ENCODE measurements at regions not wholly inside any gene's neighbourhood (a gene's known extent, or its start where the extent isn't known, plus 50 kb on each side); places are given as distances from the start of the nearest gene placed in this dataset.

GRCh38 chr16:17776888-17777287 lies 306.1 kb upstream of the XYLT1 start:
- H3K27ac ChIP-seq (ENCODE audit: extremely low read depth, low read depth, low read length) = no peak overlapping the region
- ChIA-PET CTCF (no interaction called here), POLR2A (no interaction called here)
- no peaks in the 10 kb centered on the region for H3K4me1 ChIP-seq (ENCODE audit: control insufficient read depth, insufficient read depth, low read length)
- H3K36me3 ChIP-seq (ENCODE audit: control insufficient read depth in 2 of 2, insufficient read depth in 1 of 2, low read length in 2 of 2) = no peaks in the 10 kb centered on the region
- no peak for TF ChIP-seq ZNF558 (tag by site-specific recombination; IDR thresholded peaks at IDR 0.05)
- no peak for TF ChIP-seq ZNF639 (tag by site-specific recombination; IDR thresholded peaks at IDR 0.05)
- TF ChIP-seq ZNF560 (tag by site-specific recombination; IDR thresholded peaks at IDR 0.05; ENCODE audit: borderline replicate concordance) = no peak
- TF ChIP-seq, protein P1, sequence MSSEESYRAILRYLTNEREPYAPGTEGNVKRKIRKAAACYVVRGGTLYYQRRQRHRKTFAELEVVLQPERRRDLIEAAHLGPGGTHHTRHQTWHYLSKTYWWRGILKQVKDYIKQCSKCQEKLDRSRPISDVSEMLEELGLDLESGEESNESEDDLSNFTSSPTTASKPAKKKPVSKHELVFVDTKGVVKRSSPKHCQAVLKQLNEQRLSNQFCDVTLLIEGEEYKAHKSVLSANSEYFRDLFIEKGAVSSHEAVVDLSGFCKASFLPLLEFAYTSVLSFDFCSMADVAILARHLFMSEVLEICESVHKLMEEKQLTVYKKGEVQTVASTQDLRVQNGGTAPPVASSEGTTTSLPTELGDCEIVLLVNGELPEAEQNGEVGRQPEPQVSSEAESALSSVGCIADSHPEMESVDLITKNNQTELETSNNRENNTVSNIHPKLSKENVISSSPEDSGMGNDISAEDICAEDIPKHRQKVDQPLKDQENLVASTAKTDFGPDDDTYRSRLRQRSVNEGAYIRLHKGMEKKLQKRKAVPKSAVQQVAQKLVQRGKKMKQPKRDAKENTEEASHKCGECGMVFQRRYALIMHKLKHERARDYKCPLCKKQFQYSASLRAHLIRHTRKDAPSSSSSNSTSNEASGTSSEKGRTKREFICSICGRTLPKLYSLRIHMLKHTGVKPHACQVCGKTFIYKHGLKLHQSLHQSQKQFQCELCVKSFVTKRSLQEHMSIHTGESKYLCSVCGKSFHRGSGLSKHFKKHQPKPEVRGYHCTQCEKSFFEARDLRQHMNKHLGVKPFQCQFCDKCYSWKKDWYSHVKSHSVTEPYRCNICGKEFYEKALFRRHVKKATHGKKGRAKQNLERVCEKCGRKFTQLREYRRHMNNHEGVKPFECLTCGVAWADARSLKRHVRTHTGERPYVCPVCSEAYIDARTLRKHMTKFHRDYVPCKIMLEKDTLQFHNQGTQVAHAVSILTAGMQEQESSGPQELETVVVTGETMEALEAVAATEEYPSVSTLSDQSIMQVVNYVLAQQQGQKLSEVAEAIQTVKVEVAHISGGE (tag by site-specific recombination; conservative IDR thresholded peaks at IDR 0.05; ENCODE audit: low read depth) = no peak
- no peak for TF ChIP-seq IKZF3 (tag by site-specific recombination; IDR thresholded peaks at IDR 0.05)
- TF ChIP-seq, protein P2, sequence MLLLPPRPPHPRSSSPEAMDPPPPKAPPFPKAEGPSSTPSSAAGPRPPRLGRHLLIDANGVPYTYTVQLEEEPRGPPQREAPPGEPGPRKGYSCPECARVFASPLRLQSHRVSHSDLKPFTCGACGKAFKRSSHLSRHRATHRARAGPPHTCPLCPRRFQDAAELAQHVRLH (tag by site-specific recombination; IDR thresholded peaks at IDR 0.05) = no peak
- no peak for TF ChIP-seq ZNF121 (tag by site-specific recombination; IDR thresholded peaks at IDR 0.05)
- no peak for TF ChIP-seq ZNF701 (tag by site-specific recombination; IDR thresholded peaks at IDR 0.05)
- no peak for TF ChIP-seq ZNF837 (tag by site-specific recombination; IDR thresholded peaks at IDR 0.05)
- no peak for TF ChIP-seq EGR2 (tag by site-specific recombination; IDR thresholded peaks at IDR 0.05; ENCODE audit: low read depth)
- no peak for TF ChIP-seq ZNF626 (tag by site-specific recombination; IDR thresholded peaks at IDR 0.05)
- TF ChIP-seq ZNF416 (tag by site-specific recombination; IDR thresholded peaks at IDR 0.05) = no peak
- TF ChIP-seq, protein P3, sequence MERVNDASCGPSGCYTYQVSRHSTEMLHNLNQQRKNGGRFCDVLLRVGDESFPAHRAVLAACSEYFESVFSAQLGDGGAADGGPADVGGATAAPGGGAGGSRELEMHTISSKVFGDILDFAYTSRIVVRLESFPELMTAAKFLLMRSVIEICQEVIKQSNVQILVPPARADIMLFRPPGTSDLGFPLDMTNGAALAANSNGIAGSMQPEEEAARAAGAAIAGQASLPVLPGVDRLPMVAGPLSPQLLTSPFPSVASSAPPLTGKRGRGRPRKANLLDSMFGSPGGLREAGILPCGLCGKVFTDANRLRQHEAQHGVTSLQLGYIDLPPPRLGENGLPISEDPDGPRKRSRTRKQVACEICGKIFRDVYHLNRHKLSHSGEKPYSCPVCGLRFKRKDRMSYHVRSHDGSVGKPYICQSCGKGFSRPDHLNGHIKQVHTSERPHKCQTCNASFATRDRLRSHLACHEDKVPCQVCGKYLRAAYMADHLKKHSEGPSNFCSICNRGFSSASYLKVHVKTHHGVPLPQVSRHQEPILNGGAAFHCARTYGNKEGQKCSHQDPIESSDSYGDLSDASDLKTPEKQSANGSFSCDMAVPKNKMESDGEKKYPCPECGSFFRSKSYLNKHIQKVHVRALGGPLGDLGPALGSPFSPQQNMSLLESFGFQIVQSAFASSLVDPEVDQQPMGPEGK (tag by site-specific recombination; IDR thresholded peaks at IDR 0.05) = no peak
- TF ChIP-seq, protein P4, sequence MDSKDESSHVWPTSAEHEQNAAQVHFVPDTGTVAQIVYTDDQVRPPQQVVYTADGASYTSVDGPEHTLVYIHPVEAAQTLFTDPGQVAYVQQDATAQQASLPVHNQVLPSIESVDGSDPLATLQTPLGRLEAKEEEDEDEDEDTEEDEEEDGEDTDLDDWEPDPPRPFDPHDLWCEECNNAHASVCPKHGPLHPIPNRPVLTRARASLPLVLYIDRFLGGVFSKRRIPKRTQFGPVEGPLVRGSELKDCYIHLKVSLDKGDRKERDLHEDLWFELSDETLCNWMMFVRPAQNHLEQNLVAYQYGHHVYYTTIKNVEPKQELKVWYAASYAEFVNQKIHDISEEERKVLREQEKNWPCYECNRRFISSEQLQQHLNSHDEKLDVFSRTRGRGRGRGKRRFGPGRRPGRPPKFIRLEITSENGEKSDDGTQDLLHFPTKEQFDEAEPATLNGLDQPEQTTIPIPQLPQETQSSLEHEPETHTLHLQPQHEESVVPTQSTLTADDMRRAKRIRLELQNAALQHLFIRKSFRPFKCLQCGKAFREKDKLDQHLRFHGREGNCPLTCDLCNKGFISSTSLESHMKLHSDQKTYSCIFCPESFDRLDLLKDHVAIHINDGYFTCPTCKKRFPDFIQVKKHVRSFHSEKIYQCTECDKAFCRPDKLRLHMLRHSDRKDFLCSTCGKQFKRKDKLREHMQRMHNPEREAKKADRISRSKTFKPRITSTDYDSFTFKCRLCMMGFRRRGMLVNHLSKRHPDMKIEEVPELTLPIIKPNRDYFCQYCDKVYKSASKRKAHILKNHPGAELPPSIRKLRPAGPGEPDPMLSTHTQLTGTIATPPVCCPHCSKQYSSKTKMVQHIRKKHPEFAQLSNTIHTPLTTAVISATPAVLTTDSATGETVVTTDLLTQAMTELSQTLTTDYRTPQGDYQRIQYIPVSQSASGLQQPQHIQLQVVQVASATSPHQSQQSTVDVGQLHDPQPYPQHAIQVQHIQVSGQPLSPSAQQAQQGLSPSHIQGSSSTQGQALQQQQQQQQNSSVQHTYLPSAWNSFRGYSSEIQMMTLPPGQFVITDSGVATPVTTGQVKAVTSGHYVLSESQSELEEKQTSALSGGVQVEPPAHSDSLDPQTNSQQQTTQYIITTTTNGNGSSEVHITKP (tag by site-specific recombination; IDR thresholded peaks at IDR 0.05) = no peak
- no peak for TF ChIP-seq ZNF747 (tag by site-specific recombination; IDR thresholded peaks at IDR 0.05)
- TF ChIP-seq BCL11B (tag by site-specific recombination; IDR thresholded peaks at IDR 0.05; ENCODE audit: low read depth) = no peak
- TF ChIP-seq ZNF211 (tag by site-specific recombination; IDR thresholded peaks at IDR 0.05; ENCODE audit: low read depth) = no peak
- no peak for TF ChIP-seq ZNF248 (tag by site-specific recombination; IDR thresholded peaks at IDR 0.05)
- TF ChIP-seq ZNF138 (tag by site-specific recombination; IDR thresholded peaks at IDR 0.05; ENCODE audit: borderline replicate concordance) = no peak
- H3K4me3 ChIP-seq (ENCODE audit: low read depth, low read length) = no peak overlapping the region
- no peaks in the 10 kb centered on the region for H3K9me3 ChIP-seq (ENCODE audit: control insufficient read depth, insufficient read depth, low read depth, low read length)
